ENCODE measurements at regions not wholly inside any gene's neighbourhood (a gene's known extent, or its start where the extent isn't known, plus 50 kb on each side); places are given as distances from the start of the nearest gene placed in this dataset.

DNA sequence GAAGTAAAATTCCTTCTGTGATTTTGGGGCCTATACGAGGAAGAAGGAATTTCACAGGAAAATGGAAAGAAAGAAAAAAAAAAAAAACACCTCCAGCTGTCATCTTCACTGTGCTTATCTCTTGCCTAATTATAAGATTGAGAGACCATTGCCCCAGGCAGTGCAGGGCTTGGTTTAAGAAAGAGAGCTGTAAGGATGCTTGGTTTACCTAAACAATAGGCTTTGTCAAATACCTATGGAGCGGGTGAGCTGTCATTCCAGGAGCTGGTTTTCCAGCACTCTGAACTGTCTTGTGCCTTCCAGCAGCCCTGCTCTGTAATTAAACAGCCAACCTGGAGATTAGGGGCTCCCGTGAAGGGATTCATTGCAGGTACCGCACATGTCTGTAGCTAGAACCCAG, 137.8 kb downstream of the EDN3 start:
- no peak for DNase-seq

DNA sequence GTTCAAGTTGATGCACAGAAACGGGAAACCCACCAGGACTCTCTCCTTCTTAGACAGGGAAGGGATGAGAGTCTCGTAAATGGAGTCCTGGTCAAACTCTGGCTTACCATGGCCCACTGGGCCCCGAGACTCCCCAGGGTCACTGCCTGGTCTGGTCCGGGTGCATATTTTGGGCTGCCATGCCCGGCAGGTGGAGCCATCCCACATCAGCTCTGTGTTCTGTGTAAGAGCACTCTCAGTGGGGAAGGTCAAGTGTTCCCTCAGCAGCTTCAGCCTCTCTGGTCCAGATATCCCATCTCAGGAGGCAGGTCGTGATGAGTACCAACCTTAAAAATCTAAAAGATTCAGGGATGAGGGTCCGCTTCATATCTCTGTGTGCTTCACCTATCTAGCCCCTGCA, 138.8 kb downstream of the EDN3 start:
- no peak for DNase-seq

DNA sequence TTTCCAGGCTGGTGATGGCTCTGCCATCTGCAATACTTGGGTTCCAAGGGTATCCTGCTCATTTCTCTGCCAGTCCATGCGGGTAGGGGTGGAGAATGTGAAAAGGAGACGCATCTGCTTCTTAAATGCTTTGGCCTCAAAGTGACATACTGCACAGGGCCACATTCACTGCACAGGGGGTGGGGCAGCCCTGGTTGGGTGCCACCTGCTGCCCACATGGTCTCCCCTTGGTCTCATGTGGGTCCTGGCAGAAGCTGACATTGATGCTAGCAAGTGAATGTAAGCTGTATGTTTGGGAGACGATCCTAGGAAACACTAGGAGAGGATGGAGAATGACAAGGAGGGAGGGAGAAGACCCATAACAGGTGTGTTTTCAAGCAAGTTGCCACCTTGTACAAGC, 140.9 kb downstream of the EDN3 start:
- no peak for DNase-seq

DNA sequence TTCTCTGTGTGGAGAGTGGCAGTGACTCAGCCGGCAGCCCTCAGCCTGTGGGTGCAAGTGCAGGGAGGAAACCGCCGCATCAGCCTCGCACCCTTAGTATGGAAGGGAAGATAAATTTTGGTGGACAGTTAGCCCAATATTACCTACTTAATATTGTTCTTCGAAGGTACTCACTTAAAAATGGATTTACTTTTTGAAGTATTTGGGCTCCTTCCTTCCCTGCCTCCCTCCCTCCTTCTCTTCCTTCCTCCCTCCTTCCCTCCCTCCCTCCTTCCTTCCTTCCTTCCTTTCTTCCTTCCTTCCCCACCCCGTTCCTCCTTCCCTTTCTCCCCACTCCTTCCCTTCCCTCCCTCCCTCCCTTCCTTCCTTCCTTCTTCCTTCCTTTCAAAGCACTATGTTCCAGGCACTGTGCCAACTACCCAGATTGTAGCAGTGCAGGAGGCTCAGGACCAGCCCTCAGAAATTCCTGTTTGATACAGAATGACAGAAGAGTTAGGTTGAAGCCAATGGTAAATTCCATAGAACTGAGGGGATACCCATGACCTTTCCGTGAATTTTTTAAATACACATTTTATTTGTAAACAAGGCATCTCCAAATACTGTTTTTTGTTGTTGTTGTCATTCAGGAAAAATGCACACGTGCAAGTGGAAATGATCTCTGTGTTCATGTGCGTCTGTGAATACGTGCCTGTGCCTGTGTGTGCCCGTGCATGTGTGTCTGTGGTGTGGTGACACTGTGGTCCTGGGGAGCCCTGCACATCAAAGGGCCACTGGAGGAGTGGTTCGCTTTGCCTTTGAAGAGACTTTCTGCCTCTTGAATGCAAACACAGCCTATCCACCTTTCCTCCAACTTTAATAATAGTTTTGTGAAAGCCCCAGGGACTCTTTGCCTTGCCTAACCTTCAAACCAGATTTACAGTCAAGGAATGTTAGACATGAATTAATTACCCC, 141.7 kb downstream of the EDN3 start:
- no peak for DNase-seq

DNA sequence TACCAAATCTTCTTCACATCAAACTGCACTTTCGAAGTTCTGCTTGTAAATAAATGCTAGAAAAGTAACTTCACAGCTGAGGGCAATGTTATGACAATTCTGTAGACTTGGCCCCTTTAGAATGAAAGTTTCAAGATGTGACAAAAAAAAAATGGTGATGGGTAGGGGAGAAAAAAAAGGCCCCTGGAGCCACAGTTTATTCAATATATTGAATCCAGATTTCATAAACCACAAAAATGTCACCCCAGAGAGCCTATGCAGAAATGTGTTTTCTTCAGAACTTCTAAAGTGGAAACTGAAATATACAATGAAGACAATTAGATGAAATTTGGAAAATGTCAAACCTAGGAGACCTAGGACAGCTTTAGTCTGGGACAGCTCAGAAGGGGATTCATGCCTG, 143.1 kb downstream of the EDN3 start:
- DNase-seq: no peak

DNA sequence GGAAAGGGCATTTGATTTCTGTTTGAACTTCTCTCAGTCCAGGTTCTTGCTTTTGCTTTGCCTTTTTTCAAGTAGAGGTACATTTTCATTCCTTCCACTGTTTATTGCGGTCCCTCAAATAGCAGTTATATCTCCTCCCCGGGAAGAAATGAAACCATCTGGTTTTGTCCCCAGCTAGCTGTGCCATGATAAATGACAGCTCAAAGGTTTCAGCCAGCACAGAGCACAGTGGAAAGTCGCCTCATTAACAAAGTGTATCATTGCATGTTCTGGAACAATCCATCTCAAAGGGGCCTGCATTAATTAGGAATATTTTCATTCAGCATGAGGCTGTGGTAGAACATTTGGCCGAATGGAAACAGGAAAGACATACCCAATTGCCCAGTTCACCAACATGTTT, 146.0 kb downstream of the EDN3 start:
- DNase-seq: no peak

DNA sequence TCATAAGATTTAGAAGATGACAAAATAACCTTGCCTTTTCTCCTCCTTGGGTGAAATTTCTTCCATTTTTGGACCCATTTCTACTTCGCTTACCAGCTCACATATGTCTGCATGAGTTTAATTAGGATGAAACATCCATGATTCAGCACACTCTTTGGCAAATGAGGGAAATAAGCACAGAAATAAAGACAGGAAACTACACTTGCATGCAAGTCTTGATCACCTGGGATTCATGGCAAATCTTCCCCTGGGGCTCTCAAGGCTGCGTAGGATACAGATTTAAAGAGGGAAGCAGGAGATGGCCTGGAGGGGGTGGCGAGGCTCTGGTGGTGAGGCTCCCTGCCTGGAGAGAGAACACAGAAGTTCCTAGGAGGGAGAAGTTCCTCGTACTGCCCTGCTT, 147.8 kb downstream of the EDN3 start:
- no peak for DNase-seq

DNA sequence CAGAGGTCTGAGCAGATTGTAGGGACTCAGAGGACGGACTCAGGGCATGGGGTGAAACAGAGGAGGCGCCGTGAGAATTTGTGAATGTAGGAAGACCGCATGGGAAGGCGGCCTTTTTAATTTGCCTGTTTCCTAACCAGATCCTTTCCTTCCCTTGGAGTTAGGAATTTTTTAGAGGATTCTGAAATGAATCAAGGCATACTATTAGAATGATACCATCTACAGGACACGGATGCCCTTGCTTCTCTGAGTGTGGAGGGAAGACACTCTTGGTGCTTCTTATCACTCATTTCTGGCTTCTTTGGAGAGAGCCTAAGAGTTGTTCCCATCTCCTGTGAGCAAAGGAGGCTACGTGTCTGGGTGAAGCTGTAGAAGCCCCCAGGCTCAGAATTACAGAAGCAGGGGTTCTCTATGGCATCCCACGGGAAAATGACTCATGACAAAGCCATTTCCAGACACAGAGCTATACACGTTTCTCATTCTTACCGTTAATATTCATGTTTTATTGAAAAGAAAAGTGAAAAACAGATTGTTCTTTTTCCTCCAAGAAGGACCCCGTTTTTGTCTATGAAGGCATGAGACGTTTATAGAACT, 148.5 kb downstream of the EDN3 start:
- no peak for DNase-seq

DNA sequence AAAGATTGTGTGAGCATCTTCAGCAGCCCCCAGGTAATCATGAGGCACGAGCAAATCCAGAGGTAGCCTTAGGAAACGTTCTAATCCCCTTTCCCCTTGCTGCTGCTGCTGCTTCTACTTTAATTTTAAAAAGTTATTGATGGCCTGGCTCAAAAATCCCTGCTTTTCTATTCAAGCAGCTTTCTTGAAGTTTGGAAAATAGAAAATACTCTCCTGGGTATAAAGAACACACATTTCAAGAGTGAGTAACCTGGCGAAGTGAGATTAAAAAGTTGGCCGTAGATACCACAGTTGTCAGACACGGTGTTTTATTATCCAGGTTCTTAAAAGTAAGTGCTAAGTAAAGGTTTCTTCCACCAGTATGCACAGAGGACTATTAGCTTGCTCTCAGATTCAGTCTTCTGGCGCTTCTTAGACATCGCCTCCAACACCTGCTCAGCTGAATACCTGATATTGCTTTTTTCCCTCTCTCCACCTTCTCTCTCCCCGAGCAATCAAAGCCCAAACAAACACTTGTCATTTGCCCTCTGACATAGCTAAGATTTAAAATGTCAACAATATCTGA, 150.7 kb downstream of the EDN3 start:
- DNase-seq: no peak

DNA sequence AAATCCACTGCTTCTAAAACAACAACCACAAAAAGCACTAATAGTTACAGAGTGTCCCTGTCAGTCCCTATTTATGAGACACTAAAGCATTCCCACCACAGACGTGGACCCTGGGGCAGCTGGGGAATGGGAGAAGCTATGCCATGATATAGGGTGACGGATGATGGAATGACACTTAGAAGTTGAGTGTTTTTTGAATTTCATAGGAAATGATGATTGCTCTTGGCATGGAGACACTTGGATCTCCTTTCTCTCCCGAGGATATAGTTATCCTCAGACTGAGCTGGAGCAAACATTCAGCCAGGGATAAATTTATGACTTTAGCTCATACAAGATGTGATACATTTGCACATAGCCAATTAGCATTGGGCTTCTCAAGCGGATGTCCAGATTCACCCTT, 151.2 kb downstream of the EDN3 start:
- DNase-seq: no peak

DNA sequence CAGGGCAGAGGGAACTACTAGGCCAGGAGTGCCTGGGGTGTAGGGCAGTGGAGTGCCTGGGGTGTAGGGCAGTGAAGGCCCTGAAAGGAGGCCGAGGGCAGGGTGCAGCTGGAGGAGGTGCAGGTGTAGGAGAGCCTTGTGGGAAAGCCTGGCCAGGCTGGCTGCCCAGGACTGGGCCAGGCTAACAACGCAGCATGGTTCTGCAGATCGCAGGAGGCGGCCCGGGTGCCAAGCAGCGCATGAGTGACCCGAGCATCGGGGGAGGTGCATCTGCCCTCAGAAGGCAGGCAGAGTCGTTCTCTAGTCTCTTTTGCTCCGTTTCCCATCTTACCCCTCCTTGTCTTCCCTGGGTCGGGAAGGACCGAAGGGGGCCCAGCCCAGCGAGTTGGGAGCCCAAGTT, 151.5 kb upstream of the PHACTR3 start:
- DNase-seq: no peak

DNA sequence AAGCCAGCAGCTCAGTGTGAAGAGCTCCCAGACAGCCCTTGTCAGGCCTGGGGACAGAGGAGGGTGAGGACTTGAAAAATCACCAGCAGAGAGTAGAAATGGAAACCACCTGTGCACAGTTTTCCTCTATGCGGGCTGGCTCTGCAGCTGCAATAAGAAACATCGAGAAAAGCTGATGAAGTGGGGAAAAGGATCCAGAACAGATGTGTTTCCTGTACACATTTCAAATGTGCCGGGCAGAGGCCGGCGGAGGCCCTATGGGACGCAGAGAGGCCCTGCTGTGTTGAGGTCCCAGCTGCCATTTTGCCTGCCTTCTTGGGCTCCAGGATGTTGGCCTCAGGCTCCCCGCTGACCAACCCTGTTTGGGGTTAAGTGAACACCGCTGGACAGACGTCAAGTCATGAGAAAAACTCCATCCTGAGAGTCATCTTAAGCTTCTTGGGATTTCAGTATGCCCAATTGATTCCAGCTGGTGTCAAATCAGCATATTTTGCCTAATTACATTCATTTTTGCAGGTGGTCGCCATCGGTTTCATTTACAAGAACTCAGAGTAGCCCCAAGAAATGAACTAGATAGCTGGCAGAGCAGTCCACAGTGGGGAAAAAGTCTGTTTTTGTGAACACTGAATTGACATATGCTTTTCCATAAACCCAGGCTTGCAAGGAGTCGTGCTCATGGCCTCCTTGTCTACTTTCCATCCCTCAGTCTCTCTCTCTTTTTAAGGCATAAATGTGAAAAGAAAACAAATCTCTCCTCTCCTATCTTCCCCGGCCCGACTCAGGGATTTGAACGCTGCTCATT, 150.4 kb upstream of the PHACTR3 start:
- DNase-seq: no peak

DNA sequence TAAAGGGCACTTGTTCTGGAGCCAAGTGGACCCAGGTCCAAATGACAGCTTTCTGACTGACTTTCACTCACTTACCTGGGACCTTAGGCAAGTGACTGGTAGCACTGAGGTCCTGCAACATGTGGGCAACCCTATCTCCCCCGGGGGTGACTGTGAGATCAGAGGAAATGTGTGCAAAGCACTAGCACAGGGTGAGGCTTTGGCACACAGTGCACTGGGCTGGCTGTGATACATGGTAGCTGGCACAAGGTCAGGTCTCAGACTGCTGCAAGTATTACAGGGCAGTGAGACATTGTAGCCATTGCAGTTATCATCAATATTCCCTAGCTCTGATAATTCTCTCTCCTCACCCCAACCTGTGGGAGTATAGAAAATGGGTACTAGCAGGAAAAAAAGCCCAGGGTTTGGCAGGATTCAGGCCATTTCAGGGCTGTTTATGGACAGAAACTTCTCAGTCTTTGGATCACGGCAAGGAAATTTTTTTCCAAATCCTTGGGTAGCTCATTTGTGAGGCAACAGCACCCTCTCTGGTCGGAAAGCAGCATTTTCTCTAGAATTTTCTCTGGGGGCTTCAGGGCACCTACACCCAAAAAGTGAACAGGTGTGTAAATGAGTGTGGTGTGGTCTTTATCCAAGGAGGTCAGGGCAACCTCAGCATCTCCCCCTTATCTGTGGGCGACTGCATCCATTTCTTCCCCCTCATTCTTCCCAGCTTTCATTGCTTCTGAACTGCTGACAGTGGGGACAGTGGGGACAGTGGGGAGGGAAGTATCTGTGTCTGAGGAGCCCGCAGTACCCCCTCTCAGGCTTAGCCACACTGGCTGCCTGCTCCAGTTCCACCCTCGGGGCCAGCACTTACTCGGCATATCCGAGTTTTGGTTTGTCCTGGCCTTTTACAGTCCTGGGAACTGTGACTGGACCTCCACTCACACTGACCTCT, 148.7 kb upstream of the PHACTR3 start:
- peak; percentile 7 to 36 for DNase-seq

DNA sequence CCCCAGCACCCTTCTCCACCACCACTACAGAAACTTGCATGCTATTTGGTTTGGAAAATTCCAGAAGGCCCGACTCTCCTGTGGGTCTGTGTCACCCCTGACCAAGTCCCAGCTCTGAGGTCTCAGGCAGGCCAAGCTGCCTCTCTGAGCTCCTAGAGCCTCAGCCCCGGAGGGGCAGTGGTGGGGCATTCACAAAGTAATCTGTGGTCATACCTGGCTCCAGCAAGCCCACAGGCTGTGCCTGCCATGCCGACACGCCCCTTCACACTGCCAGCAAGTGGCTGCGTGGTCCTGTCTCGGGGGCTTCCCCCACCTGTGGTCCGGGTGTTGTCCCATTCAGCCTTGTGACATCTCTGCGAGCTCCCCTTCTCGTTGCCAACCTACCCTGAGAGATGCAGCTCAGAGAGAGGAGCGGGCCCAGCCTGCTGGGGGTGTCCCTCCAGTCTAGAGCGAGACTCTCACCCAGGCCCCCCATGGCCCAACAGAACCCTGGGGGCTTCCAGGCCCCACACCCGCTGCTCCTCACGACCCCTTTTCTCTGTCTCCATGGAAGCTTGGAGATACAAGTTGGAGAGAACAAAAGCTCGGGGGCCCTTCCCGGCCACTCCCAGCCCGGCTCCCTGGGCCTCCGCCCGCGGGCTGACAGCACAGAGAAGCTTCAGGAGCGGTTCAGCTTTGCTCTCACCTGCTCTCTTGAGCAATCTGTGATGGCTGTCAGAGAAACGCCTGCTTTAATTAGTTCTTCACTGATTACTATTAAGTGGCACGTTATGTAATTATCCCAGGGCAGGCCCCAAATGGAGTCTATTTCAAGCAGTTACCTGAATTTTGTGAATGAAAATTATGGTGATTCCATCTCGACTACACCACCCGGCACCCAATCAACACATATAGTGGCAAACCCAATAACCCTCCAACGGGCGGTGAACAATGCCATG, 147.7 kb upstream of the PHACTR3 start:
- no peak for DNase-seq

DNA sequence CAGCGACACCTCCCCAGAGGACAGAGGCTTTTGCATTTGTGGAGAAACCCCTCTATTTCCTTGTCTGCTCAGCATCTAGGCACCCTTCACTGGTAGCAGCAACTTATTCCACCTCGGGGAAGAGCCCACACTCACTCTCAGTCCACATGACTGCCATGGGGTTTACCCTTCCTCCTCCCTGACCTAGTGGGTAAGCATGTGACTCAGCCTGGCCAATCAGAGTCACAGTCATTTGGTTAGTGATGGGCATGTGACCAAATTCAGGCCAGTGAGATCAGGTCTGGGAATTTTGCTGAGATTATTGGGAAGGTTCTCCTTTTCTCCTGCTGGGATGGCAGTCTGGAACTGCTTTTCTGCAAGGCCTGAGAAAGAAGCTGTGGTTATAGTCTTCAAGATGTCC, 145.7 kb upstream of the PHACTR3 start:
- DNase-seq: no peak

DNA sequence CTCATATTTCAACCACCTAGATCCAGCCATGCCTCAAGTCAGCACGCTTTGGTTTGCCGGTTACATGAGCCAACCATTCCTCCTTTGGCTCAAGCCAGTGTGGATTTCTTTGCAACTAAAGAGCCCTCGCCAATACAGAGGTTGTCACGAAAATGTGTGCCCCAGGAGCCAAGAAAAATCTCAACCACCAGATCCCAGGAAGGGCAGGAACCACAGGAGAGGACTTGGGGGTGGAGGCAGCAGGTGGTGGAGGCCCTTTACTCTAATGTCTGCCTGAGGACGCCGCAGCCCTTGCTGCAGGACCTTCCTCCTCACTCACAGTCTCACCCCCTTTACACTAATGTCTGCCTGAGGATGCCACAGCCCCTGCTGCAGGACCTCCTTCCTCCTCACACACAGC, 144.8 kb upstream of the PHACTR3 start:
- DNase-seq: no peak

DNA sequence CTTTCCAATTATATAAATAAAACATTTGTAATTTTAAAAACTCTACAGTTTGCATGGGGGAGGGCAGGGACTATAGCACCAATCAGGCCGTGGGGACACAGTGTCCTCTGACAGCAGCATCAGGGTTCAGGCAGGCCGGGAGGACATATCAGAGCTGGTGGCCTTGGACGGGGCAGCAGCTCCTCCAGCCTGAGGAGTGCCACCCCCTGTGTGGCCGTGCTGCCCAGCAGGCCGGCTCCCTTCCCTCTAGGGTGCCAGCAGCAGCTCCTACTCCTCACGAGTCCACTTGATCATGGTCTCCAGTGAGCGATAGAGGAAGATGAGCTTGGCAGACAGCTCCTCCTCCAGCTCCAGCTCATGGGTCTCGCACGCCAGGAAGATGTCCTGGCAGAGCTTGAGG, 144.0 kb upstream of the PHACTR3 start:
- no peak for DNase-seq

DNA sequence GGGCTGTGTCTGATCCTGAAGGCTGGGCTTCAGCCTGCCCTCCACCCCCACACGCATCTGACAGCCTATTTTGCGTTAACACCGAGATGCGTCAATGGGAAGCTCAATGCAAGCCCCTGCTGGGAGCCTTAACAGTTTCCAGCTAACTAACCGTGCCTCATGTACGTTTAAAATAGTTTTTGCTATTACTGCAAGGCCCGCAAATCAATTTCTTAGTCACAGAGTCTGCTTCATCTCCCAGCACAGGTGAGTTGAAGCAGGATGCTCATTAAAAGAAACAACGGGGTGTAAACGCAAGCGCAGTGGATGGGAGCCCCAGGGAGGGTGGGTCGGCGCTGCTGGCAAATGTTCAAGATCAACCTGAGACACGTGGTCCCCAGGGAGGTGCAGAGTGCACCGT, 142.8 kb upstream of the PHACTR3 start:
- no peak for DNase-seq

DNA sequence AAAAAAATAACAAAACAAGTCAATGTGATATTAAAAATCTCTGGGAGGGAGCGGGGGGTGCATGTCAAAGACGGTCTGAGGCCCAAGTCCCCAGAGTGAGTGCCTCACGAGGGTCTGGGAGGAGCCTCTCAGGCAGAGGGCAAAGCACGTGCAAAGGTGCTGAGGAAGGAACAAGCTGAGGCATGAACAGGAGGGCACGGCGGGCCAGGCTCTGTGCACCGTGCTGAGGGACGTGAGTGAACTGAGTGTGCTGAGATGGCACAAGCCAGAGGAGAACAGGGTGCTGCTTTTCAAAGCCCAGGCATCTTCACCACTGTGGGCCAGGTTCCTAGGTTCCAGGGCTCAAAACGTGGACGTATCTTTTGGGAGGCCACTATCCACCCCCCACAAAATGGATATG, 142.1 kb upstream of the PHACTR3 start:
- no peak for DNase-seq

DNA sequence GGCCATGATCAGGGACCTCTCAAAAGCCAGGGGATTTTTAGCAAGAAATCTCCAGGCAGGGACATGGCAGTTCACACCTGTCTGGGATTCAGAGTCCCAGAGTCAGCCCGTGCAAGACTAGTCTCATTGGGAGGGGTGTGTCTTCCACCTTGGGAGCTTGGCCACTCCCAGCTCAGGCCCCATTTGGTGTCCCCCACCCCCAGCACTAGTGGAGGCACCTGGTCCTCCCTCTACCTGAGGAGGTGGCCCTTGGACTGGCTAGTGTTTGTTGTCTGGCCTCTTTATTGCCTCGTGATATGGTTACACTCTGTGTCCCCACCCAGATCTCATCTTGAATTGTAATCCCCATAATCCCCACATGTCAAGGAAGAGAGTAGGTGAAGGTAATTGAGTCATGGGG, 140.8 kb upstream of the PHACTR3 start:
- no peak for DNase-seq

All from AML-193 (cell line).